Superior temporal gyrus (tissue), 1 donor: ENCODE measurements at regions not wholly inside any gene's neighbourhood (a gene's known extent, or its start where the extent isn't known, plus 50 kb on each side); places are given as distances from the start of the nearest gene placed in this dataset.
"Not testable (repeated sequence)": the region's sequence is repeated elsewhere in the genome, so short reads cannot be mapped to it uniquely, and the experiment has no call there.

ENCODE experiments used
- DNase-seq: peaks from one replicate; pipeline ENCODE4 v3.0.0-alpha.2; 2016; ENCODE audit errors: extremely low spot score

DNA sequence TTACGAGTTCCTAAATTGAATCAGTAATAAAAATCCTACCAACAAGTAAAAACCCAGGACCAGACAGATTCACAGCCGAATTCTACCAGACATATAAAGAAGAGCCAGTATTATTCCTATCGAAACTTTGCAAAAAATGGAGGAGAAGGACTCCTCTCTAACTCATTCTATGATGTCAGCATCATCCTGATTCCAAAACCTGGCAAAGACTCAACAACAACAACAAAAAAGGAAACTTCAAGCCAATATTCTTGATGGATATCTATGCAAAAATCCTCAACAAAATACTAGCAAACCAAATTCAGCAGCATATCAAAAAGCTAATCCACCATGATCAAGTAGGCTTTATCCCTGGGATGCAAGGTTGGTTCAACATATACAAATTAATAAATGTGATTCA, 84.6 kb upstream of the ADRB2 start:
- DNase-seq: not testable (repeated sequence)

DNA sequence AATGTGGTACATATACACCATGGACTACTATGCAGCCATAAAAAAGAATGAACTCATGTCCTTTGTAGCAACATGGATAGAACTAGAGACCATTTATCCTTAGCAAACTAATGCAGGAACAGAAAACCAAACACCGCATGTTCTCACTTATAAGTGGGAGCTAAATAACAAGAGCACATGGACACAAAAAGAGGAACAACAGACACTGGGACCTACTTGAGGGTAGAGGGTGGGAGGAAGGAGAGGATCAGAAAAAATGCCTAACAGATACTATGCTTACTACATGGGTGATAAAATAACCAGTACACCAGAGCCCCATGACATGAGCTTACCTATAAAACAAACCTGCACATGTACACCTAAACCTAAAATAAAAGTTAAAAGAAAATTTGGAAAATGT, 82.0 kb upstream of the ADRB2 start:
- not testable (repeated sequence) for DNase-seq

DNA sequence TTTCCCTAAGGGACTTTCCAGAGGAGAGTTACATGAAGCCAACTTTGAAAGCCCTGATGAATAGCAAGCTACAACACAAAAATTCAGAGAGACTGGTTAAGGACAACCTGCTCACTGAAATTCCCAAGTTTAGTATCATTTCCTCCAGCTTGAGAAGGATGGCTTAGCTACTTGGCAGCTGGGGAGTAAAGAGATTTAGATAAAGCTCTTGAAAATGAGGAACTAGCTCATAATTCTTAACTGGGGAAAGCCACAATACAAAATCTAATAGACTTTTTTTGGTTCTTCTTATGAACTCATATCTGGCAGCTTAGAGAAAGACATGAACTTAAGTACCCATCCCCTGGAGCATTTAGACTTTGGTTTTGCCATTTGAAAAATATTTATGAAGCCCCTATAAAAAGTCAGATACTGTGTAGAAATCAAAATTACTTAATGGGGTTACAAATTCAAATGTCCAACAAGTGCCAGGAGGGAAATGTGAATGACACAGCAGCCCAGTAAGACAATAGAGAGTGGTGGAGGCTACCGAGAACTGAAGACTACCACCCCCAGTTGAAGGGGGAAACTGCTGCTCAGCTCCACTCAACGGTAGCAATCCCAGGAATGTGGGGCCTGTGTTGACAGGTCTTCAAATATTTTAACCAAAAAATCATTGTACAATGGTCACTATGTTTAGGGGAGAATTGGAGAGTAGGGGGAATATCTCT, 79.4 kb upstream of the ADRB2 start:
- DNase-seq: no peak

DNA sequence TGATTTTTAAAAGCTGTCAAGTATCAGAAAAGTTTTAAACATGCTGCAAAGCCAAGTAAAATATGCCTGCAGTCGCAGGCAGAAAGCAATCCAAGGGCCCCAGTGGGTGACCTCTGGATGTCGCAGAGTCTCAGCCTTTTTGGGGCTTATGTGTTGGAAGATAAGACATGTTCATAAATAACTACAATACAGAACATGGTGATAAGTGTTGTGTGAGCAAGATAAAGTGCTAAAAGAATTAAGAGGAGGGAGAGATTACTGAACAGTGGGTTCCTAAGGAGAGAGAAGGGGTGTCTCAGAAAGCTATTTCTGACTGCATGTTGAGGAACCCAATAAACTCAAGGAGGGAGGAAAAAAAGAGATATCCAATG, 78.9 kb upstream of the ADRB2 start:
- no peak for DNase-seq

DNA sequence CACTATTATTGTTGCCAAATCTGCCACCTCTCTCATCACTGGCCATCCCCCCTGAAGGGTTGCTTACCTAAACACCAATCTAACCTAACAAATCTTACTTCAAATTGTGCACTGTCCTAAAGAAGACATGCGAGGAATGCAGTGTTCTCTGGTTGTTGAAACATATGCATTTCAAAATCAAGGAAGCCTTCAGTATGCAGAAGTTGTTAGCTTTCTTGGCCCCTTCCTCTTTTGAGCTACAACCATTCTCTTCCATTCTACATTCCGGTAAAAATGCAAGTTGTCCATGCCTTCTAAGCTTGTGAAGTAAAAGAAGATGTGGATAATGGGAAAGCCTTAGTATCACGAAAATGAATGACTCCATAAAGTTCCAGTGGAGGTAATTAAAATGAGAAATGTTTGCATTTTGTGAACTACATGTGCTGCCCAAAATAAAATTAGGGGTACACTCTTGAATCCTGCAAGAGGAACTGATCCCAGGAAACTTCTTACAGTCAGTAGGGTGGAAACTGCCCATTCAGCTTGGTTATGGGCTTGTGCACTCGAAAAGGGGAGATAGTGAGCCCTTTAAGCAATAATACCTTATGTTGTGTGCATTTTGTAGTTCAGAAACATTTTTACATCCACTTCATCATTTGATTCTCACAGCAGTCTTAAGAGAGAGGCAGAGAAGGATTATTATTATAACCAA, 77.6 kb upstream of the ADRB2 start:
- DNase-seq: no peak

DNA sequence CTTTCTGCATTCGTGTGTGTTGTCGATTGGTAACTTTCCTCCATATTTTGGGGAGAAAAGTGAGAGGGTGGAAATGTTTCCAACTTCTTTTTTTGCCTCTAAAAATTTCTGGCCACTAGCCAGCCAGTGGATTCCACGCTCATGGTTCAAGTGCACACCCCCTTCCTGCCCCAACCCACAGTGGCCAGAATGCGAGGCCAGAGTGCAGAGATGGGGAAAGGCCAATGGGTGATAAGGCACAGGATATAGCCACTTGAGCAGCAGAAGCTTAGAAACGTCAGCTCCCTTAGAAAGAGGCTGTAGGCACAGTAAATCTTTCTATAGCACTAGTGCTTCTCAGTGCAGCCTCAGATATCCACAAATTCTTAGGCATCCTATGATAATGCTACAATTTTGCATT, 75.8 kb upstream of the ADRB2 start:
- no peak for DNase-seq

DNA sequence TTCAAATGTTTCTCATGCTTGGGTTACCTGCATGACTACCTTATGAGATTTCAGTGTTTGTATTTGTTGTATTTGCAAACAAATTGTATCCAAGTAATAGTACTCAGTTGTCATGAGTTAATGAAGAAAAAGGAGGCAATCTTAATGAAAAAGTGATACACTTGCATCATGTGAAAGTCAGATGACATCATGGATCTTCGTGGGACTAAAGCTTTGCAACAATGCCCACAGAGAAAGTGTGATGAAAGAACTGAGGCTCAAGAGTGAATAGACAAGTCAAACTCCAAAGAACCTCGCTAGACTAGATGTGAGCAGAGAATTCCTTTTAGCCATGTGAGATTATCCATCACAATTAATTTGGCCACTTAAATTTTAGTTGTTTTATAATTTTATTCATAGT, 75.4 kb upstream of the ADRB2 start:
- DNase-seq: no peak

DNA sequence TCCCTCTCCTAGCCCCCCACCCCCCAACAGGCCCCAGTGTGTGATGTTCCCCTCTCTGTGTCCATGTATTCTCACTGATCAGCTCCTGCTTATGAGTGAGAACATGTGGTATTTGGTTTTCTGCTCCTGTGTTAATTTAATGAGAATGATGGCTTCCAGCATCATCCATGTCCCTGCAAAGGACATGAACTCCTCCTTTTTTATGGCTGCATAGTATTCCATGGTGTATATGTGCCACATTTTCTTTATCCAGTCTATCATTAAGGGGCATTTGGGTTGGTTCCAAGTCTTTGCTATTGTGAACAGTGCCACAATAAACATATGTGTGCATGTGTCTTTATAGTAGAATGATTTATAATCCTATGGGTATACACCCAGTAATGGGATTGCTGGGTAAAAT, 74.0 kb upstream of the ADRB2 start:
- DNase-seq: not testable (repeated sequence)

DNA sequence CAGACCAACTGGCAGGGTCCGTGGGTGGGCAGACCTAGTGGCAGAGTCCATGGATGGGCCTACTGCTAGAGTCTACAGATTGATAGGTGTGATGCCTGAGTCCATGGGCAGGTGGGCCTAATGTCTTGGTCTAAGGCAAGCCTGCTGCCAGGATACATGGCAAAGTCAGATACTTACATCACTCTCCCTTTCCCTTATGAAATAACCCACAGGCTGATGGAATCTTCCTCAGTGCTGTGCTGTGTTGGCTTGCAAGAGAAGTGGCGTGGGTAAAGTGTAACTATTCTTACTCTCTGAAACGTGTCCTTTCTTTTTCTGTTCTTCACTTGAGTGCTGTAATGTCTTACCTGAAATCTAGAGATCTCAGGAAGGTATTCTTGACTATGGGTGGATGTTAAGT, 67.3 kb upstream of the ADRB2 start:
- DNase-seq: no peak

DNA sequence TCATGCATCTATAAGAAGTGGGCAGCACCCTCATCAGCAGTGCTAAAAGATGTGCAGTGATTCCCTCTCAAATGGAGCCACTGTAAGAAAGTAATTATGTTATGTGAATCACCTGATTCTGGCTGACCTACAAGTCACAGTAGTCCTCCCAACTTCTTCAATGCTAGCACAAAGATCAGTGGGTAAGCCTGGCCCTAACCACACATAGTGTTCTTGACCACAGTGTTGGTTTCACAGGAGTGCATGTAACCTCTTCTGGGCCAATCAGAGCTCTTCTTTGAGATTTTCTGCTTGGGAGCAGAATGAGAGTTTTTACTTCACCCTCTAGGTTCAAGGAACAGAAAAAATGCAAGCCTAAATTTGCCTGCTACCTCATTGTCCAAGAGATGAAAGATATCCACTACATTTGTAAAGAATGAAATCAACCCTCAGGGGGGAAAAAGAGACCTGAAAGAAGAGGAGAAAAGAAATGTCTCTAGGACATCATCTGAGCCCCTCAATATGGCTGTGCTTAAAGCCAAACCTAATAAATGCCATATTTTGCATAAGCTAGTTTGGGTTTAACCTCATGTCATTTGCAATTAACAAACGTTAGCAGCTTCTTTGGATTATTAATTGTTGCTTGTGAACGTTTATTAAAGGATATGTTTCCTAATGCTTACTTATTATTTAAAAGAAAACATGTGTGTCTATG, 65.3 kb upstream of the ADRB2 start:
- no peak for DNase-seq

DNA sequence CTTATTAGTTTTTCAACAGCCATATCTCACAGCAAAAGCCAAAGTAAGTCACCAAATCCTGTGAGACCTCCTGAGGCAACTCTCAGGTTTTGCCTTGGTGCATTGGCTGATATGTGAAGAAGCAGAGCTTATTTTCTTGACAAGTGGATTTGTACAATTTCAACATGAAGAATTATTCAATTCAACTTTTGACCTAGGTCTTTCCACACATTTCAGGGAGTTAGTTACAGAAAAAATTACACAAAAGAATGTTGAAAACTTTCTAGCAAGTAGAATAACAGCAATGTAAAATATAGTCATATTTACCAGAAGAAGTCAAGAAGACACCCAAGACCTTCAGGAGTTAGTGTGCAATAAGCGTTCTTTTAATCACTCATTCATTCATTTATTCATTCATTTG, 62.4 kb upstream of the ADRB2 start:
- DNase-seq: no peak

DNA sequence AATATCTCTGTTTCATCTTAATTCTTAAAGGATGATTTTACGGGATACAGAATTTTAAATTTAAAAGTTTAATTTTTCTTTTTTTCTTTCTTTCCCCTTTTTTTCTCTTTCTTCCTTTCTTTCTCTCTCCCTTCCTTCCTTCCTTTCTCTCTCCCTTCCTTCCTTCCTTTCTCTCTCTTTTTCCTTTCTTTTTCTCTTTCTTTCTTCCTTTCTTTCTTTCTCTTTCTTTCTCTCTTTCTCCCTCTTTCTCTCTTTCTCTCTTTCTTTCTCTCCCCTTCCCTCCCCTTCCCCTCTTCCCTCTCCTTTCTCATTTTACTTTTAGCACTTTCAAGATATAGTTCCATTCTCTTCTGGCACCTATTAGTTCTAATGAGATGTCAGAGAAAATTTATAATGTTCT, 61.4 kb upstream of the ADRB2 start:
- no peak for DNase-seq

DNA sequence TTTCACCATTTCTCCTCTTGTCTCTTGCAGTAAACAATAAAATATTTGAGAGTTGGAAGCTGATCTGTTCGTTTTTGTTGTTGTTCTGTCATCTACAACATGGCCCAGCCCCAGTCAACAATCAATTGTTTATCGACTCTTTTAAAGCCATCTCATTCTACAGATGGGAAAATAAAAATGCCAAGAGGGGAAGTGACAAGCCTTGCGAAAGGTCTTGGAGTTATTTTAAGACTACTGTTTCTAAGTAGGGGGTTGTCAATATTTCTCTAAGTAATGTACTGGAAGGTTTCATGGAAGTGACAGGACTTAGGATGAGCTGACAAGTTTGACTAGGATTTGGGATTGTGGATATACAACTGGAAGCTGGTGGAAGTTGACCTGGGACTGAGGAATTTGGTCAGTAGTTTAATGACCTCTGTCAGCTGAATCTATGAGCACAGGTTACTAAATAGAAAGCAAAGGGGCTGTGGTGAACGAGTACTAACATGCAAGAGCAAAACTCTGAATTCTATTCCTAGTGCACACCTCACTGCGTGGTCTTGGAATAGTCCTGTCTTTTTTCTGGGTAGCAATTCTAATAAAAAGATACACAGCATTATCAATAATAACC, 57.5 kb upstream of the ADRB2 start:
- no peak for DNase-seq

DNA sequence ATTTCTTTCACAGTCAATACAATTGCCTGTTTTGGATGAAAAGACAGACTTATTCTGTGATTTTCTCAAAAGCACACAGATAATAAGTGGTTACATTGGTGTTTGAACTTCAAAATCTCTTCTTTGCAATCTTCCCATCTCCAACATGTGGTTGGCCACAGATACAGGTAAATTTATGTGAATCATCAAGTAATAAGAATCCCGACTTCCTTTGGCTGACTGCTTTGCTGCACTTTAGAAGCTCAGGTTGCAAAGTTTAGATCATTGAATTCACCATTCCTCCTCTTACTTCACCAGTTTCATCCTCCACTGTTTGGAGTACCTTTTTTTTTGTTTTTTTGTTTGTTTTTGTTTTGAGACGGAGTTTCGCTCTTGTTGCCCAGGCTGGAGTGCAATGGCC, 56.5 kb upstream of the ADRB2 start:
- DNase-seq: no peak

DNA sequence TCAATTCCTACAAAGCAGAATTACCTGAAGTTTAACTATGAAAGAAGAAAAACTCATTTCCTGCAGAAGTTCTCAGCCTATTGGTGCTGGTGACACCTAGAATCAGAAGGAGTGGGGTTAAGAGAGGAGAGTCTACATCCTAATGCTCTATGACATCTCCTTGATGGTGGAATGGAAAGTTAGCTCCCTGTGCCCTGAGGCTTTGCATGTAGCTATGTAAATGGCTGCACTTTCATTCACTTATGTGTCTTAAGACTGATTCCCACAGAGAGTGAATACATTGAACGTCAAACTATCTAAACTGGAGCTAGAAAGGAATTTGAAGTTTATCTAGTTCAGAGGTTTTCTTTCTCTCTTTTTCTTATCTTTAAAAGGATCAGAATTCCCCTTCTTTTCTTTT, 52.1 kb upstream of the ADRB2 start:
- no peak for DNase-seq

DNA sequence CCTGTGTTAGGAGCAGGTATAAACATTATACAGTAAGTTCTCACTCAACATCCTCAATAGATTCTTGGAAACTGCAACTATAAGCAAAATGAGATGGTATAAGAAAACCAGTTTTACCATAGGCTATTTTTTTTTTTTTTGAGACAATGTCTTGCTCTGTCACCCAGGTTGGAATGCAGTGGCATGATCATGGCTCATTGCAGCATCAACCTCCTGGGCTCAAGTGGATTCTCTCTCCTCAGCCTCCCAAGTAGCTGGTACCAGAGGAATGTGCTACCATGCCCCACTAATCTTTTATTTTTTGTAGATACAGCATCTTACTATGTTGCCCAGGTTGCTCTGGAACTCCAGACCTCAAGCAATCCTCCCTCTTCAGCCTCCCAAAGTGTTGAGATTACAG, 50.1 kb upstream of the ADRB2 start:
- no peak for DNase-seq
